ENCODE measurements at regions not wholly inside any gene's neighbourhood (a gene's known extent, or its start where the extent isn't known, plus 50 kb on each side); places are given as distances from the start of the nearest gene placed in this dataset.
A peak's percentile ranks its signal among the peaks of the same experiment; 100 is the strongest.

GRCh38 chr6:159532155-159532554 is 160.9 kb downstream of the SOD2 start:
- no peak overlapping the region for H3K4me3 ChIP-seq (ENCODE audit: low read length)
- H3F3A ChIP-seq (ENCODE audit: control insufficient read depth, insufficient read depth) = no peaks in the 10 kb centered on the region
- H3K36me3 ChIP-seq (ENCODE audit: control insufficient read depth, low read length) = no peaks in the 10 kb centered on the region
- no peaks in the 10 kb centered on the region for H3K79me2 ChIP-seq (ENCODE audit: control insufficient read depth, low read length)
- peaks cover 2% of the 10 kb centered on the region; the same call in 1 of the 2 replicates for H3K27me3 ChIP-seq (ENCODE audit: control insufficient read depth, low read length)
- H4K20me1 ChIP-seq (ENCODE audit: control insufficient read depth, insufficient read depth, low read depth, low read length) = no peaks in the 10 kb centered on the region
- H3K4me2 ChIP-seq (ENCODE audit: low read length) = no peak overlapping the region
- no peaks in the 10 kb centered on the region for H3K4me1 ChIP-seq (ENCODE audit: control insufficient read depth, low read length)
- H3K27ac ChIP-seq (ENCODE audit: low read depth, low read length) = no peak overlapping the region
- H3K9me2 ChIP-seq (replicated peaks; ENCODE audit: control insufficient read depth, low read length) = no peaks in the 10 kb centered on the region
- TF ChIP-seq CTCF (IDR thresholded peaks at IDR 0.05; ENCODE audit: low read depth, low read length, poor library complexity, severe bottlenecking) = no peak
- no peak for TF ChIP-seq EZH2phosphoT487 (IDR thresholded peaks at IDR 0.05; ENCODE audit: borderline replicate concordance, low read length)
- no peaks in the 10 kb centered on the region for H3K9me3 ChIP-seq (ENCODE audit: control insufficient read depth, insufficient read depth, low read length)

- Histone ChIP-seq H3K9me2 (replicated peaks; ENCODE audit: control insufficient read depth, low read length) (no peaks in the 10 kb centered on the region), H3F3A (ENCODE audit: control insufficient read depth, insufficient read depth) (no peaks in the 10 kb centered on the region), H4K20me1 (ENCODE audit: control insufficient read depth, insufficient read depth, low read depth, low read length) (no peaks in the 10 kb centered on the region), H3K4me1 (ENCODE audit: control insufficient read depth, low read length) (no peaks in the 10 kb centered on the region), H3K27me3 (ENCODE audit: control insufficient read depth, low read length) (peaks cover 2% of the 10 kb centered on the region; the same call in 1 of the 2 replicates), H3K79me2 (ENCODE audit: control insufficient read depth, low read length) (no peaks in the 10 kb centered on the region), H3K4me3 (ENCODE audit: low read length) (no peak overlapping the region), H3K4me2 (ENCODE audit: low read length) (no peak overlapping the region), H3K27ac (ENCODE audit: low read depth, low read length) (no peak overlapping the region), H3K36me3 (ENCODE audit: control insufficient read depth, low read length) (no peaks in the 10 kb centered on the region), H3K9me3 (ENCODE audit: control insufficient read depth, insufficient read depth, low read length) (no peaks in the 10 kb centered on the region)
- TF ChIP-seq EZH2phosphoT487 (IDR thresholded peaks at IDR 0.05; ENCODE audit: borderline replicate concordance, low read length) = no peak
- no peak for TF ChIP-seq CTCF (IDR thresholded peaks at IDR 0.05; ENCODE audit: low read depth, low read length, poor library complexity, severe bottlenecking)
Observed at GRCh38 chr6:159529934-159530333, 163.1 kb downstream of the SOD2 start.

DNA sequence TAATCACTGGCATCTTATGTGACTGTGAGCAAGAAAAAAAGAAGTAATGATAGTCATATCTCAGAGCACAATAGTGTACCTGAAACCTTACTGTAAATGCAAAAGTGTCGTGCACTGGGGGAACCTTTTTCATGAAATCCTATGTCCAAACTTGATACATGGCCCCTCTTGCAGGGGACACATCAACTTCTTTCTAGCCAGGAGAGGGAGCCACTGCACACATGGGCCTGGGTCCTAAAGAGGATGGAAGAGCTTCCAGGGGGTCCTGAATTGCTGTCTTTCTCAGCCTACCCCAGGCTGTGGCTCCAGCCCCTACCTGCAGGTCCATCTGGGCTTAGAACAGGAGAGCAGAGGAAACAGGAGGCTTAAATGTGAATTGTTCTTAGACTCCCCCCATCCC is 165.7 kb downstream of the SOD2 start:
- Histone ChIP-seq H3K9me3 (ENCODE audit: control insufficient read depth, insufficient read depth, low read length) (no peaks in the 10 kb centered on the region), H4K20me1 (ENCODE audit: control insufficient read depth, insufficient read depth, low read depth, low read length) (no peaks in the 10 kb centered on the region), H3K27ac (ENCODE audit: low read depth, low read length) (no peak overlapping the region), H3K79me2 (ENCODE audit: control insufficient read depth, low read length) (no peaks in the 10 kb centered on the region), H3K4me3 (ENCODE audit: low read length) (no peak overlapping the region), H3K4me2 (ENCODE audit: low read length) (no peak overlapping the region), H3F3A (ENCODE audit: control insufficient read depth, insufficient read depth) (no peaks in the 10 kb centered on the region), H3K9me2 (replicated peaks; ENCODE audit: control insufficient read depth, low read length) (no peaks in the 10 kb centered on the region), H3K27me3 (ENCODE audit: control insufficient read depth, low read length) (no peaks in the 10 kb centered on the region), H3K36me3 (ENCODE audit: control insufficient read depth, low read length) (no peaks in the 10 kb centered on the region), H3K4me1 (ENCODE audit: control insufficient read depth, low read length) (no peaks in the 10 kb centered on the region)
- TF ChIP-seq EZH2phosphoT487 (IDR thresholded peaks at IDR 0.05; ENCODE audit: borderline replicate concordance, low read length) (no peak), CTCF (IDR thresholded peaks at IDR 0.05; ENCODE audit: low read depth, low read length, poor library complexity, severe bottlenecking) (peak; percentile 25)
